ENCODE measurements at regions not wholly inside any gene's neighbourhood (a gene's known extent, or its start where the extent isn't known, plus 50 kb on each side); places are given as distances from the start of the nearest gene placed in this dataset.
"Not testable (repeated sequence)": the region's sequence is repeated elsewhere in the genome, so short reads cannot be mapped to it uniquely, and the experiment has no call there.

DNA sequence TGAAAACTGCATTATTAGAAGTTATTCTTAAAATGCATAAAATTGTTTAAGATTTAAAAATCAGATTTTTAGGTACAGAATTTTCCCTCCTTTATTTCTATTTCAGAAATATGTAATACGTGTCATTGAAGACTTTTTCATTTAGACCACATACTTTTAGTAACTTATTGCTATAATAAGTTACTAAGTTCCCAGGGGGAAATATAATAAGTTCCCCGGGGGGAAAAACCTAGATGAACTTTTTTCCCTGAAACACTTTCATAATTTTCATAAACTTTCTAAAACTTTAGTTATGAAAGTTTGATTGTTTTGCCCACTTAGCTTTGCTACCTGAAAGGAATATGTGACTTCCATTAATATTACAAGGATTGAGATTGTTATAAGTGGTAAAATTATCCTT lies 1341.5 kb upstream of the IGFBP7 start:
- no peak for DNase-seq (ENCODE audit: low read depth in 4 of 4, low spot score in 3 of 4)

GRCh38 chr4:58435871-58436270 lies 1325.7 kb upstream of the IGFBP7 start:
- no peak for DNase-seq (ENCODE audit: low read depth in 4 of 4, low spot score in 3 of 4)

DNA sequence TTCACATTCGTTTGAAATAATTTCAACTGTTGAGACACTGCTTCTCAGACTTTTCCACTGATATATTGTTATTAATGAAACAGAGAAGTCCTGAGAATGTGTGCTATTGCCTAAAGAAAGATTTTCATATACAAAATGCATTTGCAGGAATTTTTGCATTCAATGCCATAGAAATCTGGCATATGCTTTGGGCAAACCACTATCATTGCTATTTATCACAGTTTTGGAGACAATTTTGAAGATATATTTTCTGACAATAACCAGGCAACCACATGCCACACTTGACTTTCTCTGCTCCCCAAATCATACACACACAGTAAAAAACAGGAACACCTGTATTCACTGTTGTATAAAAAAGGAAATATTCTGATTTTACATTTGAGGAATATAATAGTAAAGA lies 1303.7 kb upstream of the IGFBP7 start:
- no peak for DNase-seq (ENCODE audit: low read depth in 4 of 4, low spot score in 3 of 4)

DNA sequence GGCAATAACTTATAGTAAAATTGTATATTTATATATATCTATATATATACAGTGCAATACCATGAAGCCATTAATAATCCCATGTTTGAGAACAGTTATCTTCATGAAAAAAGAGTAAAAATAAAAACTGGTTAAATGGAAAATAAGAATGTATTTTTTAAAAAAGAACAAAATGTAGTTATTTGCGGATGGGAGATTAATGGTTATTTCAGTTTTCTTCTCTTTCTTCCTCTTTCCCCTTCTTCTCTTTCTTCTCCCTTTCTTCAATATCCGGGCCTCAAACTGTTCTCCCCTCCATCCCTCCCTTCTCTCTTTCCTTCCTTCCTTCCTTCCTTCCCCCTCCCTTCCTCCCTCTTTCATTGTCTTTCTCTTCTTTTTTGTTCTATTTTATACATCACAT lies 1301.7 kb upstream of the IGFBP7 start:
- no peak for DNase-seq (ENCODE audit: low read depth in 4 of 4, low spot score in 3 of 4)

GRCh38 chr4:58406762-58407161 lies 1296.6 kb upstream of the IGFBP7 start:
- DNase-seq (ENCODE audit: low read depth in 4 of 4, low spot score in 3 of 4), result no peak

DNA sequence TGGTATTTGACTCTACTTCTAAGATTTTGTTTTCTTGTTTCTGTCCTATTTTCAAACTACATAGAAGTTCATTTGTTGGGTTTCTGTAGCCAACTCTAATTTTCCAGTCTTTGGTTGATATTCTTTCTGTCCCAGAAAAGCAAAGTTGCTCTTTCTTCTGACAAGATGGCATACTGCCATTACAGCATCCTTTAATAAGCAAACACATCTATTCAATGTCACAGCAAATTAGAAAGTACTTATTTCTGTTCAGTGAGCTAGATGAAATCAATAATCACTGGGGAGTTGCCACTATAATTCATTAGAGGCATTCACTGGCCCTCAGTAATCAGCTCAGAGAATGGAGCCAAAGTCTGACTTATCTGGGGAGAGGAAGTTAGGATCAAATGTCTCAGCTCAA lies 1258.0 kb upstream of the IGFBP7 start:
- no peak for DNase-seq (ENCODE audit: low read depth in 4 of 4, low spot score in 3 of 4)

GRCh38 chr4:58360354-58361133 lies 1250.4 kb upstream of the IGFBP7 start:
- no peak for DNase-seq (ENCODE audit: low read depth in 4 of 4, low spot score in 3 of 4)

- DNase-seq (ENCODE audit: low read depth in 4 of 4, low spot score in 3 of 4), result no peak
Measured at GRCh38 chr4:58359590-58359989, 1249.4 kb upstream of the IGFBP7 start.

GRCh38 chr4:58357947-58358346 lies 1247.8 kb upstream of the IGFBP7 start:
- no peak for DNase-seq (ENCODE audit: low read depth in 4 of 4, low spot score in 3 of 4)

DNA sequence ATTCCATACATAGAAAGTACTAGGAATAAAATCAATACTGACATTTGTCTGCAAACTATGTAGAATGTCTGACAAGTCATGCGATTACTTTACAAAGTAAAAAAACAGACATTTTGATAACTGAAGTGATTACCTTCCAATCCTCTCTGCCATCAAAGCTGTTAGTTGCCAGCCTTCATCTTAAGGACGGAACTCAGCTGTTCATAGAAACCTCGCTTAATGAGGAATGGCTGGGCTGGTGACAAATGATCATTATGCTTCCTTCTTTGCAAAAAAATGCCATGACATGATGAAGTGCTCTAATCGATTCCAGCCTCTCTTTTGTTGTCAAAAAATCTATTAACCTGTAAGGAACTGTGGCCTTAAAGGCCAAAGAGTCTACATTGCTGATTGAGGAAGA lies 1214.9 kb upstream of the IGFBP7 start:
- DNase-seq (ENCODE audit: low read depth in 4 of 4, low spot score in 3 of 4), result no peak

- no peak for DNase-seq (ENCODE audit: low read depth in 4 of 4, low spot score in 3 of 4)
Measured at GRCh38 chr4:58313444-58313843, 1203.3 kb upstream of the IGFBP7 start.

DNA sequence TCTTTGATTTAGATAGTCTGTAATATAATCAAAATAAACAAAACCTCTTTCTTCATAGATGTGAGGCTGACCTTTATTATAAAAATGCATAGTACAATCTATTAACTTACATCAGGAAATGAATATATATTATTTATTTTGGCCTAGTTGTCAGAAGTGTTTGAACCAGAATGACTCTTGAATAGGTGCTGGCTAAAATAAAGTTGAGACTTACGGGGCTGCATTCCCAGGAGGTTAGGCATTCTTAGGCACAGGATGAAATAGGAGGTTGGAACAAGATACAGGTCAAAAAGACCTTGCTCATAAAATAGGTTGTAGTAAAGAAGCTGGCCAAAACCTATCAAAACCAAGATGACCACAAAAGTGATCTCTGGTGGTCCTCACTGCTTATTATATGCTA lies 1193.3 kb upstream of the IGFBP7 start:
- no peak for DNase-seq (ENCODE audit: low read depth in 4 of 4, low spot score in 3 of 4)

GRCh38 chr4:58301376-58301999 lies 1191.3 kb upstream of the IGFBP7 start:
- peak in 3 of 4 donors; percentile 3 to 10 (median 3) for DNase-seq (ENCODE audit: low read depth in 4 of 4, low spot score in 3 of 4)

GRCh38 chr4:58286335-58286734 lies 1176.2 kb upstream of the IGFBP7 start:
- no peak for DNase-seq (ENCODE audit: low read depth in 4 of 4, low spot score in 3 of 4)

DNA sequence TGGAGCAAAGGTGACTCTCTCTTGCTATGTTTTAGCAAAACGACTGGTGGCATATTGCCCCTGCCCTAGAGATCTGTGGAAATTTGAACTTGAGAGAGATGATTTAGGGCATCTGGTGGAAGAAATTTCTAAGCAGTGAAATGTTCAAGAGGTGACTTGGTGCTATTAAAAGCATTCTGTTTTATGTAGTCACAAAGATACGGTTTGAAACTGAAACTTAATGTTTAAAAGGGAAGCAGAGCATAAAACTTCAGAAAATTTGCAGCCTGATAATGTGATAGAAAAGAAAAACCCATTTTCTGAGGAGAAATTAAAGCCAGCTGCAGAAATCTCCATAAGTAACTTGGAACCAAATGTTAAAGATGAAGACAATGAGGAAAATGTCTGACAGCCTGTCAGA lies 1170.7 kb upstream of the IGFBP7 start:
- not testable (repeated sequence) for DNase-seq (ENCODE audit: low read depth in 4 of 4, low spot score in 3 of 4)

DNA sequence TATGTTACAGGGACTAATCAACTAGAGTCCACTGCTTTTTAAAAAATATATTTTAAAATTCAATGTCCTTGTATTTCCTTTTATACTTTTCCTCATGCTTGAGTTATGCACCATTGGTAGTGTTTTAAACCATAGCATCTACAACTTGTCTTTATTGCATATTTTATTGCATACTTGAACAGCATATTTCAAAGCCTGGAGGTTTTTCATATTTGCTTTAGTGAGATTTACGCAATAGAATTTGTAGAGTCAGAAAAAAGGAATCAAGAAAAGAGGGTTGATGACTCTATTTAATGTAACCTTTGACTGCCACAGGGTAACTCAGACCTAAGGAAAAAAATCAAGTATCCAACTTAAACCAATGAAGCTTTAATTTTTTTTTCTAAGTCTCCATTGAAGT lies 1165.7 kb upstream of the IGFBP7 start:
- no peak for DNase-seq (ENCODE audit: low read depth in 4 of 4, low spot score in 3 of 4)

DNA sequence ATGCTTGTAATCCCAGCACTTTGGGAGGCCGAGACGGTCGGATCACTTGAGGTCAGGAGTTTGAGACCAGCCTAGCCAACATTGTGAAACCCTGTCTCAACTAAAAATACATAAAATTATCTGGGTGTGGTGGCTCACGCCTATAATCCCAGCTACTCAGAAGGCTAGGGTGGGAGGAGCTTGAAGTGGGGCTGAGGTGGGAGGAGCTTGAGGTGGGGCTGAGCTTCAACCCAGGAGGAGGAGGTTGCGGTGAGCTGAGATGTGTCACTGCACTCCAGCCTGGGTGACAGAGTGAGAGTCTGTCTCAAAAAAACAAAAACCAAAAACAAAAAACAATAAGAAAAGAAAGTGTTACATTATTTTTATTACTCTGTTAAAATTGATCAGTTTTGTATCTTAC lies 1164.4 kb upstream of the IGFBP7 start:
- DNase-seq (ENCODE audit: low read depth in 4 of 4, low spot score in 3 of 4), result no peak

DNA sequence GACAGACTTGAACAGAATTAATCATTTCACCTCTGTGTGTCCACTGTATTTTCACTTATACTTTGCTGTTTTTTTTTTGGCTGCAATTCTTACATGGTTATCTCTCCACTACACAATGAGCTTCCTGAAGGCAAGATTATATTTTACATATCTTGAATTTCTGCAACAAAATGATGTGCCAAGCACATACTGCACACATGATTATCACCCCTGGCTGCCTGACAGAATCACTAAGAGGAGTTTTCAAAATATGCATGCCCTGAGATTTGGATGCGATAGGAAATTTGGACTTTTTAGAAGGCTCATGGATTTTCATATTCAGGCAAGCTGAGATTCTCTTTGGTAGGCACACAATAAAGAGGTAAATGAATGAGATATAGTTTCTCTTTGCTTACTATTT lies 1162.1 kb upstream of the IGFBP7 start:
- no peak for DNase-seq (ENCODE audit: low read depth in 4 of 4, low spot score in 3 of 4)

DNA sequence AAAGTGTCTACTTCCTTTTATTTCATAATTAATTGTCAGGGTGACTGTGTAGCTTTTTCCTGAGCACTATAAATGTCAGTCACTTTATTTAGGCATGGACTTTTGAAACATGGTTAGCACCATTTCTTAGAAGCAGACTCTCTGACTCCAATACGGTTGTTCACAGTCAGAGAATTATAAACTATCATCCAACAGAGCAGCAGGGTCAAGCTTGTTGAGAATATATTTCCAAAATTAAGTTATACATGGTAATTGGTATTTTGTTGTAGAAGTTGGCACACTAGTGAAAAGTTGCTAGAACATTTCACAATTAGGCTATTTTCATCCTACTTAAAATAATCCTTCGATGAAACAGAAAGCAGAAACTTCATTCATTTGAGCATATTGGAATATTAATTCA lies 1155.5 kb upstream of the IGFBP7 start:
- no peak for DNase-seq (ENCODE audit: low read depth in 4 of 4, low spot score in 3 of 4)

DNA sequence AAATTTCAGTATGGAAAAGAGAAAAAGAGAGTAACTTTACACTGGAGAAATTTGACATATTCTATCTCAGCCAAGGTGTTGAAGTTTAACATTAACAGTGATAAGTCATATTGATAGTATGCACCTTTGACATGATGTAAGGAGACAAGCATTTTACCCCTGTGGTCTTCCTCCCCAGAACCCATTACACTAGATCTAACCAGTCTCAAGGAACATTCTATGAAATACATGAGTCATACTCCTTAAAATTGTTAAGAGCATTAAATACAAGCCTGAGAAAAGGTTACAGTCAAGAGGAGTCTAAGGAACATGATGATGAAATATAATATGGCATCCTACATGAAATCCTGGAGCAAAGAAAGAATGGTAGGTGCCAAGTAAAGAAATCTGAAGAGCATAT lies 1151.3 kb upstream of the IGFBP7 start:
- DNase-seq (ENCODE audit: low read depth in 4 of 4, low spot score in 3 of 4), result no peak

DNA sequence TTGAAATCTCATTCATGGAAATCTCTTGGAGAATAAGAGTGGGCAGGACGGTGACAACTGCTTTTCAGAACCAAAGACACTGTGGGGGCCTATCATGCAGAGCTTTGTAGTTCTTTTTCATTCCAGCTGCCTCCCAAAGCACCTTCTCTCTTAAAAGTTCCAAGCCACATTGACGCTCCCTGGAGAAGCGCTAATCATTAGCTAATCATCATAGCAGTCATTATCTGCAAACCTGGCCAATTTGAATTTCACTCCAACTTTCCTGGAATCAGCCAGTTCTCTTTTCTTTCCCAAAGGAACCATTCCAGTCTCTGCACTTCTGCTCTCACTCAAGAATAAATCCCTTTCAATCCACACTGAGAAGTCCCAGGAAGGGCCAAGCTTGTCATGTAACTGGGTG lies 1144.1 kb upstream of the IGFBP7 start:
- DNase-seq (ENCODE audit: low read depth in 4 of 4, low spot score in 3 of 4), result no peak

GRCh38 chr4:58252656-58253055 lies 1142.5 kb upstream of the IGFBP7 start:
- DNase-seq (ENCODE audit: low read depth in 4 of 4, low spot score in 3 of 4), result no peak

GRCh38 chr4:58247792-58248191 lies 1137.6 kb upstream of the IGFBP7 start:
- DNase-seq (ENCODE audit: low read depth in 4 of 4, low spot score in 3 of 4), result no peak

Data from right renal pelvis (tissue), 4 donors.